ENCODE measurements at regions not wholly inside any gene's neighbourhood (a gene's known extent, or its start where the extent isn't known, plus 50 kb on each side); places are given as distances from the start of the nearest gene placed in this dataset.
"Not testable (repeated sequence)": the region's sequence is repeated elsewhere in the genome, so short reads cannot be mapped to it uniquely, and the experiment has no call there.

DNA sequence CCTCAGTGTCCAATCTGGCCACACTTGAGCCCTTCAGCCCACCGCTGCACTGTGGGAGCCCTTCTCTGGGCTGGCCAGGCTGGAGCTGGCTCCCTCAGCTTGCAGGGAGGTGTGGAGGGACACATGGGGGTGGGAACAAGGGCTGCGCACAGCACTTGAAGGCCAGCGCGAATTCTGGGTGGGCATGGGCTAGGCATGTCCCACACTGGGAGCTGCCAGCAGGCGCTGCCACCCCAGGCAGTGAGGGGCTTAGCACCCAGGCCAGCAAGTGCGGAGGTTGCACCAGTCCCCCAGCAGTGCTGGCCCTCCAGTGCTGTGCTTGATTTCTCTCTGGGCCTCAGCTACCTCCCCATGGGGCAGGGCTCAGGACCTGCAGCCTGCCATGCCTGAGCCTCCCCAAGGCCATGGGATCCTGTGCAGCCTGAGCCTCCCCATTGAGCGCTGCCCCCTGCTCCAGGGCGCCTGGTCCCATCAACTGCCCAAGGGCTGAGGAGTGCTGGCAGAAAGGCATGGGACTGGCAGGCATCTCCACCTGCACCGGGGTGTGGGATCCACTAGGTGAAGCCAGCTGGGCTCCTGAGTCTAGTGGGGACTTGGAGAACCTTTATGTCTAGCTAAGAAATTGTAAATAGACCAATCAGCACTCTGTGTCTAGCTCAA, 148.2 kb downstream of the EMB start:
- H3K27me3 ChIP-seq: no peaks in the 10 kb centered on the region
- DNase-seq (ENCODE audit: low spot score): no peak
- no peak overlapping the region for H3K27ac ChIP-seq

DNA sequence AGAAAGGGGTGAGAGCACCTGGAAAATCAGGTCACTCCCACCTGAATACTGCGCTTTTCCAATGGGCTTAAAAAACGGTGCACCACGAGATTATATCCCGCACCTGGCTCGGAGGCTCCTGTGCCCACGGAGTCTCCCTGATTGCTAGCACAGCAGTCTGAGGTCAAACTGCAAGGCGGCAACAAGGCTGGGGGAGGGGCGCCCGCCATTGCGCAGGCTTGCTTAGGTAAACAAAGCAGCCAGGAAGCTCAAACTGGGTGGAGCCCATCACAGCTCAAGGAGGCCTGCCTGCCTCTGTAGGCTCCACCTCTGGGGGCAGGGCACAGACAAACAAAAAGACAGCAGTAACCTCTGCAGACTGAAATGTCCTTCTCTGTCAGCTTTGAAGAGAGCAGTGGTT, 160.6 kb downstream of the EMB start:
- not testable (repeated sequence) for DNase-seq (ENCODE audit: low spot score); H3K27ac ChIP-seq; H3K9me3 ChIP-seq; H3K4me1 ChIP-seq; H3K36me3 ChIP-seq; H3K4me3 ChIP-seq; H3K27me3 ChIP-seq

More for the DNA sequence above, 148.2 kb downstream of the EMB start:
- H3K4me3 ChIP-seq: no peak overlapping the region
- TF ChIP-seq, protein P1, sequence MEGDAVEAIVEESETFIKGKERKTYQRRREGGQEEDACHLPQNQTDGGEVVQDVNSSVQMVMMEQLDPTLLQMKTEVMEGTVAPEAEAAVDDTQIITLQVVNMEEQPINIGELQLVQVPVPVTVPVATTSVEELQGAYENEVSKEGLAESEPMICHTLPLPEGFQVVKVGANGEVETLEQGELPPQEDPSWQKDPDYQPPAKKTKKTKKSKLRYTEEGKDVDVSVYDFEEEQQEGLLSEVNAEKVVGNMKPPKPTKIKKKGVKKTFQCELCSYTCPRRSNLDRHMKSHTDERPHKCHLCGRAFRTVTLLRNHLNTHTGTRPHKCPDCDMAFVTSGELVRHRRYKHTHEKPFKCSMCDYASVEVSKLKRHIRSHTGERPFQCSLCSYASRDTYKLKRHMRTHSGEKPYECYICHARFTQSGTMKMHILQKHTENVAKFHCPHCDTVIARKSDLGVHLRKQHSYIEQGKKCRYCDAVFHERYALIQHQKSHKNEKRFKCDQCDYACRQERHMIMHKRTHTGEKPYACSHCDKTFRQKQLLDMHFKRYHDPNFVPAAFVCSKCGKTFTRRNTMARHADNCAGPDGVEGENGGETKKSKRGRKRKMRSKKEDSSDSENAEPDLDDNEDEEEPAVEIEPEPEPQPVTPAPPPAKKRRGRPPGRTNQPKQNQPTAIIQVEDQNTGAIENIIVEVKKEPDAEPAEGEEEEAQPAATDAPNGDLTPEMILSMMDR (IDR thresholded peaks at IDR 0.05): no peak
- no peaks in the 10 kb centered on the region for H3K36me3 ChIP-seq
- no peaks in the 10 kb centered on the region for H3K9me3 ChIP-seq
- H3K4me1 ChIP-seq: no peaks in the 10 kb centered on the region

All from right atrium auricular region (tissue), 2 donors.